ENCODE measurements at regions not wholly inside any gene's neighbourhood (a gene's known extent, or its start where the extent isn't known, plus 50 kb on each side); places are given as distances from the start of the nearest gene placed in this dataset.

- DNase-seq = no peak
Observed at GRCh38 chr18:45119876-45120275, 439.2 kb downstream of the SETBP1 start.

GRCh38 chr18:45121146-45121545 lies 440.5 kb downstream of the SETBP1 start:
- DNase-seq = no peak

GRCh38 chr18:45122506-45122905 lies 441.8 kb downstream of the SETBP1 start:
- no peak for DNase-seq

- DNase-seq = no peak
Observed at GRCh38 chr18:45127405-45127804, 446.7 kb downstream of the SETBP1 start.

GRCh38 chr18:45133276-45133675 lies 452.6 kb downstream of the SETBP1 start:
- DNase-seq = no peak

GRCh38 chr18:45136381-45137086 lies 455.8 kb downstream of the SETBP1 start:
- no peak for DNase-seq

GRCh38 chr18:45137087-45137419 lies 456.4 kb downstream of the SETBP1 start:
- DNase-seq = no peak

- no peak for DNase-seq
Observed at GRCh38 chr18:45139478-45139877, 458.8 kb downstream of the SETBP1 start.

GRCh38 chr18:45142868-45143267 lies 462.2 kb downstream of the SETBP1 start:
- DNase-seq = no peak

GRCh38 chr18:45149712-45150111 lies 465.6 kb upstream of the SLC14A2 start:
- no peak for DNase-seq

GRCh38 chr18:45151645-45152044 lies 463.6 kb upstream of the SLC14A2 start:
- no peak for DNase-seq

- DNase-seq = no peak
Observed at GRCh38 chr18:45155526-45155925, 459.8 kb upstream of the SLC14A2 start.

- DNase-seq = no peak
Observed at GRCh38 chr18:45156946-45157345, 458.3 kb upstream of the SLC14A2 start.

- no peak for DNase-seq
Observed at GRCh38 chr18:45157576-45157975, 457.7 kb upstream of the SLC14A2 start.

- no peak for DNase-seq
Observed at GRCh38 chr18:45161850-45162249, 453.4 kb upstream of the SLC14A2 start.

- no peak for DNase-seq
Observed at GRCh38 chr18:45163871-45164270, 451.4 kb upstream of the SLC14A2 start.

GRCh38 chr18:45164551-45164950 lies 450.7 kb upstream of the SLC14A2 start:
- DNase-seq = no peak

GRCh38 chr18:45165176-45165713 lies 450.0 kb upstream of the SLC14A2 start:
- DNase-seq = no peak

GRCh38 chr18:45165871-45166270 lies 449.4 kb upstream of the SLC14A2 start:
- DNase-seq = no peak

GRCh38 chr18:45166341-45166835 lies 448.9 kb upstream of the SLC14A2 start:
- no peak for DNase-seq

- no peak for DNase-seq
Observed at GRCh38 chr18:45166836-45167551, 448.3 kb upstream of the SLC14A2 start.

GRCh38 chr18:45167631-45168280 lies 447.5 kb upstream of the SLC14A2 start:
- DNase-seq = no peak

- no peak for DNase-seq
Observed at GRCh38 chr18:45168866-45169600, 446.2 kb upstream of the SLC14A2 start.
